Mesendoderm (in vitro differentiated cells): ENCODE measurements at regions not wholly inside any gene's neighbourhood (a gene's known extent, or its start where the extent isn't known, plus 50 kb on each side); places are given as distances from the start of the nearest gene placed in this dataset.
A peak's percentile ranks its signal among the peaks of the same experiment; 100 is the strongest.

Source experiments
- DNase-seq: peaks from one replicate; pipeline ENCODE4 v3.0.0; 2013
- H2AK5ac ChIP-seq: 2 replicates; pipeline ENCODE4 v1.6.1; 2013; ENCODE audit warnings: low read length, inconsistent platforms
- H2BK120ac ChIP-seq: 2 replicates; pipeline ENCODE4 v1.6.1; 2013; ENCODE audit warnings: low read depth, mild to moderate bottlenecking, low read length, moderate library complexity, mixed read lengths
- H2BK15ac ChIP-seq: replicated peaks from 2 replicates; pipeline ENCODE4 v1.6.1; 2013; ENCODE audit warnings: low read depth, mild to moderate bottlenecking, moderate library complexity
- H2BK5ac ChIP-seq: 2 replicates; pipeline ENCODE4 v1.6.1; 2013; ENCODE audit warnings: low read length, inconsistent platforms
- H3K18ac ChIP-seq: 2 replicates; pipeline ENCODE4 v1.6.1; 2013; ENCODE audit warnings: mild to moderate bottlenecking, low read length, mixed read lengths
- H3K23ac ChIP-seq: one replicate; pipeline ENCODE4 v1.6.1; 2013; ENCODE audit warnings: low read length
- H3K27ac ChIP-seq: 2 replicates; pipeline ENCODE4 v1.5.1; 2013; ENCODE audit warnings: low read depth, mild to moderate bottlenecking, inconsistent platforms, low read length, moderate library complexity
- H3K27me3 ChIP-seq: 2 replicates; pipeline ENCODE4 v1.6.1; 2013; ENCODE audit warnings: low read length, control low read depth, mild to moderate bottlenecking, inconsistent platforms; ENCODE audit not compliant: insufficient read depth, poor library complexity
- H3K36me3 ChIP-seq: 2 replicates; pipeline ENCODE4 v1.6.1; 2013; ENCODE audit warnings: low read length, inconsistent platforms; ENCODE audit not compliant: control insufficient read depth, insufficient read depth
- H3K4ac ChIP-seq: one replicate; pipeline ENCODE4 v1.6.1; 2013; ENCODE audit warnings: low read depth, mild to moderate bottlenecking, low read length, moderate library complexity
- H3K4me1 ChIP-seq: 2 replicates; pipeline ENCODE4 v1.6.1; 2013; ENCODE audit warnings: low read depth, low read length, inconsistent platforms; ENCODE audit not compliant: control insufficient read depth
- H3K4me2 ChIP-seq: 2 replicates; pipeline ENCODE4 v1.6.1; 2013; ENCODE audit warnings: low read length
- H3K4me3 ChIP-seq: 2 replicates; pipeline ENCODE4 v1.5.1; 2013; ENCODE audit warnings: mild to moderate bottlenecking, low read length
- H3K56ac ChIP-seq: one replicate; pipeline ENCODE4 v1.6.1; 2013; ENCODE audit warnings: low read length
- H3K79me1 ChIP-seq: 2 replicates; pipeline ENCODE4 v1.6.1; 2013; ENCODE audit warnings: low read length, inconsistent platforms
- H3K79me2 ChIP-seq: 2 replicates; pipeline ENCODE4 v1.6.1; 2013; ENCODE audit warnings: mild to moderate bottlenecking, low read length; ENCODE audit not compliant: control insufficient read depth, insufficient read depth
- H3K9ac ChIP-seq: 2 replicates; pipeline ENCODE4 v1.6.1; 2013; ENCODE audit warnings: low read length, inconsistent platforms
- H4K5ac ChIP-seq: one replicate; pipeline ENCODE4 v1.6.1; 2013; ENCODE audit warnings: low read length
- H4K8ac ChIP-seq: one replicate; pipeline ENCODE4 v1.6.1; 2013; ENCODE audit warnings: low read depth, mild to moderate bottlenecking, control low read depth, low read length, moderate library complexity
- WGBS: extraction: QIAGEN DNeasy Blood & Tissue Kit; methylation state at CpG from one replicate; pipeline ENCODE4 v1.1.7; 2013; ENCODE audit warnings: low lambda C conversion rate, missing lambda C conversion rate; ENCODE audit not compliant: insufficient coverage; ENCODE audit errors: extremely low coverage; 5-methylcytosine and 5-hydroxymethylcytosine counted together

DNA sequence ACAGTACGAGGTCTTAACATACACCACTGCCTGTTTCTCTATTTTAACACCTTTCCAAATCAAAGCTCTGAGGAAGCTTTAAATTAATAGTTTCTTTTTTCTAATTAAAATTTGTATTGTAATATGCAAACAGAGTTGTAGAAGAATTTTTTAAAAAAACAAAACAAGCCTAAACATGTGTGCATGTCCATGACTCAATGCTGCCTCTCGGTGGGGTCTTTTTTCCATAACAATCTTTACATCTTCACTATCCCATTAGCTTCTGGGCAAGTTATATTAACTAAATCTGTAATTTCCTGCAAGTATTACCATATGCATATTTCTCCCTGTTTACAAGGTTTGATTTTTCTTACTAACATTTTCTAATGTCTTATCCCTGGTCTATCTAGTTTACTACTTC is 143.9 kb upstream of the NAV3 start:
- no peak overlapping the region for H3K27ac ChIP-seq
- no peaks in the 10 kb centered on the region for H3K79me1 ChIP-seq
- no peak overlapping the region for H3K4me2 ChIP-seq

DNA sequence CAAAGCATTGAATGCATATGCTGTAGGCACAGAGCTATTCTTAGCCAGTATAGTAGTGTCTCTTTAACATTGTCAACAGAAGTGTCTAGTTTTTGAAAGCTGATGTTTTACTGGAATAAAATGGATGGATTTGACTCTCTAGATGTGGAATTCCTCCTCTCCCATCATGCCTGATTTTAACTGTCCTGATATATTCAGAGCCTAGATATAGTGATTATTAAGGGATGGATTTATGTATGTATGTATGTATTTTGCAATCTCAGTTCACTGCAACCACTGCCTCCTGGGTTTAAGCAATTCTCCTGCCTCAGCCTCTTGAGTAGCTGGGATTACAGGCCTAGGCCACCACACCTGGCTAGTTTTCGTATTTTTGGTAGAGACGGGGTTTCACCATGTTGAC is 144.8 kb upstream of the NAV3 start:
- no peak overlapping the region for H3K27ac ChIP-seq
- DNase-seq, result no peak
- H3K36me3 ChIP-seq, result no peaks in the 10 kb centered on the region
- no peak overlapping the region for H3K18ac ChIP-seq
- no peaks in the 10 kb centered on the region for H3K27me3 ChIP-seq
- no peak overlapping the region for H2BK15ac ChIP-seq
- no peak overlapping the region for H4K8ac ChIP-seq
- no peak overlapping the region for H2AK5ac ChIP-seq
- no peaks in the 10 kb centered on the region for H3K4me1 ChIP-seq
- no peak overlapping the region for H3K9ac ChIP-seq
- no peak overlapping the region for H2BK5ac ChIP-seq
- H3K4ac ChIP-seq, result no peak overlapping the region
- H3K4me3 ChIP-seq, result no peak overlapping the region
- H3K79me1 ChIP-seq, result no peaks in the 10 kb centered on the region
- no peaks in the 10 kb centered on the region for H3K79me2 ChIP-seq
- no peak overlapping the region for H3K23ac ChIP-seq
- no peak overlapping the region for H3K4me2 ChIP-seq
- no peak overlapping the region for H2BK120ac ChIP-seq
- H4K5ac ChIP-seq, result no peak overlapping the region
- H3K56ac ChIP-seq, result no peak overlapping the region
- WGBS, result no CpG with 5 or more reads among the region's 2 CpGs

More for the DNA sequence above, 143.9 kb upstream of the NAV3 start:
- H3K4ac ChIP-seq, result no peak overlapping the region
- DNase-seq, result no peak
- H3K23ac ChIP-seq, result no peak overlapping the region
- no peaks in the 10 kb centered on the region for H3K27me3 ChIP-seq
- no peak overlapping the region for H4K8ac ChIP-seq
- H3K9ac ChIP-seq, result no peak overlapping the region
- H3K56ac ChIP-seq, result no peak overlapping the region
- no peak overlapping the region for H2BK15ac ChIP-seq
- H2BK5ac ChIP-seq, result no peak overlapping the region
- no peaks in the 10 kb centered on the region for H3K4me1 ChIP-seq
- H2AK5ac ChIP-seq, result no peak overlapping the region
- no peaks in the 10 kb centered on the region for H3K36me3 ChIP-seq
- H2BK120ac ChIP-seq, result no peak overlapping the region
- H3K18ac ChIP-seq, result no peak overlapping the region
- WGBS, result no CpG with 5 or more reads among the region's 2 CpGs
- H4K5ac ChIP-seq, result no peak overlapping the region
- H3K79me2 ChIP-seq, result no peaks in the 10 kb centered on the region
- H3K4me3 ChIP-seq, result no peak overlapping the region

DNA sequence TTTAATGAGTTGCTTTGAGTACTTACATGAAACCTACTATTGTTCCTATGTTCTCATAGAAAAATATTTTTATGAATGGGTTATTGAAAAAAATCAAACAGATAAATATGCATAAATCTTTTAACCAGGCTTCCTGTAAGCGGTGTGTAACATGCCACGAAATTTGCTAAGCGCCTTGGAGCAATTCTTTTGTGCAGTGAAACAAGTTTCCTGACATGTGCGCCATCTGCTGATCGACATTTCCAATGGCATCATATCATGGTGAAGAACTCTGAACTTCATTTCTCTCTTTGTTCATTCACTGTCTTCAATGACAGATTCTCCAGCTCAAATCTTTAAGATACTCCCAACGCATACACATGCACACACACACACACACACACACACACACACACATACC is 145.6 kb upstream of the NAV3 start:
- no peak overlapping the region for H3K18ac ChIP-seq
- WGBS, result no CpG with 5 or more reads among the region's 6 CpGs
- H3K79me2 ChIP-seq, result no peaks in the 10 kb centered on the region
- H3K23ac ChIP-seq, result no peak overlapping the region
- no peak overlapping the region for H4K5ac ChIP-seq
- no peak overlapping the region for H2BK120ac ChIP-seq
- no peak overlapping the region for H3K56ac ChIP-seq
- H3K36me3 ChIP-seq, result no peaks in the 10 kb centered on the region
- no peak overlapping the region for H3K4me2 ChIP-seq
- H4K8ac ChIP-seq, result no peak overlapping the region
- no peaks in the 10 kb centered on the region for H3K27me3 ChIP-seq
- H2BK5ac ChIP-seq, result no peak overlapping the region
- no peak overlapping the region for H3K4ac ChIP-seq
- H3K79me1 ChIP-seq, result no peaks in the 10 kb centered on the region
- H3K4me1 ChIP-seq, result no peaks in the 10 kb centered on the region
- no peak overlapping the region for H2AK5ac ChIP-seq
- no peak overlapping the region for H3K9ac ChIP-seq
- H3K27ac ChIP-seq, result no peak overlapping the region
- peak; percentile 71 for DNase-seq
- H3K4me3 ChIP-seq, result no peak overlapping the region
- H2BK15ac ChIP-seq, result no peak overlapping the region

DNA sequence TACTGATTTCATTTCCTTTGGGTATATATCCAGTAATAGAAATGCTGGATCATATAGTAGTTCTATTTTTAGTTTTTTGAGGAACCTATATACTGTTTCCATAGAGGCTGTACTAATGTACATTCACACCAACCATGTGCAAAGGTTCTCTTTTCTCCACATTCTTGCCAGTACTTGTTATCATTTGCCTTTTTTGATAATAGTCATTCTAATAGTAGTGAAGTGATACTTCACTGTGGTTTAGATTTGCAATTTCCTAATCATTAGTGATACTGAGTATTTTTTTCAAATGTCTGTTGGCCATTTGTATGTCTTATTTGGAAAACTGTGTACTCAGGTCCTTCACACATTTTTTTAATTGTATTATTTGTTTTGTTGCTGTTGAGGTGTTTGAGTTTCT is 148.2 kb upstream of the NAV3 start:
- H3K4me2 ChIP-seq, result no peak overlapping the region
- no peak overlapping the region for H2BK15ac ChIP-seq
- no peak overlapping the region for H3K23ac ChIP-seq
- no peaks in the 10 kb centered on the region for H3K27me3 ChIP-seq
- H3K4me1 ChIP-seq, result no peaks in the 10 kb centered on the region
- no peak for DNase-seq
- H3K9ac ChIP-seq, result no peak overlapping the region
- no peak overlapping the region for H2AK5ac ChIP-seq
- H3K4me3 ChIP-seq, result no peak overlapping the region
- H3K4ac ChIP-seq, result no peak overlapping the region
- H2BK5ac ChIP-seq, result no peak overlapping the region
- no peak overlapping the region for H4K8ac ChIP-seq
- no peak overlapping the region for H3K56ac ChIP-seq
- no peaks in the 10 kb centered on the region for H3K79me1 ChIP-seq
- no peak overlapping the region for H4K5ac ChIP-seq
- H2BK120ac ChIP-seq, result no peak overlapping the region
- H3K79me2 ChIP-seq, result no peaks in the 10 kb centered on the region
- no peak overlapping the region for H3K27ac ChIP-seq
- H3K36me3 ChIP-seq, result no peaks in the 10 kb centered on the region
- no peak overlapping the region for H3K18ac ChIP-seq

DNA sequence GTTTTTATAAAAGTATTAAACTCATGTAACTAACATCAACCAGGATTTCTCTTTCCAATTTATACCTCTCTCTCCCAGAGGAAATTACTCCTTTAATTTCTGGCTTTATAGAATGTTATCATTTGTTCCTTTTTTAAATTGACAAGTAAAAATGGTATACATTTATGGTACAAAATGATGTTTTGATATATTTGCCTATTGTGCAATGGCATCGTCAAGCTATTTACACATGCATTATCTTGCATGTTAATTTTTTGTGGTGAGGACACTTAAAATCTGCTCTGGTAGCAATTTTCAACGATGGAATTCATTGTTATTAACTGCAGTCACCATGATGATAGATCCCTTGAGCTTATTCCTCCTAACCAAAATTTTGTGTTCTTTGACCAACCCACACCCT is 149.0 kb upstream of the NAV3 start:
- H3K4me3 ChIP-seq, result no peak overlapping the region
- no CpG with 5 or more reads among the region's 2 CpGs for WGBS
- no peaks in the 10 kb centered on the region for H3K27me3 ChIP-seq
- H3K4ac ChIP-seq, result no peak overlapping the region
- H3K9ac ChIP-seq, result no peak overlapping the region
- no peaks in the 10 kb centered on the region for H3K79me2 ChIP-seq
- H3K79me1 ChIP-seq, result no peaks in the 10 kb centered on the region
- no peak overlapping the region for H2AK5ac ChIP-seq
- no peaks in the 10 kb centered on the region for H3K36me3 ChIP-seq
- no peak overlapping the region for H3K56ac ChIP-seq
- no peaks in the 10 kb centered on the region for H3K4me1 ChIP-seq
- no peak for DNase-seq
- no peak overlapping the region for H3K18ac ChIP-seq
- H3K23ac ChIP-seq, result no peak overlapping the region
- H2BK120ac ChIP-seq, result no peak overlapping the region
- no peak overlapping the region for H4K8ac ChIP-seq
- no peak overlapping the region for H2BK5ac ChIP-seq
- no peak overlapping the region for H4K5ac ChIP-seq
- no peak overlapping the region for H2BK15ac ChIP-seq
- H3K27ac ChIP-seq, result no peak overlapping the region
- no peak overlapping the region for H3K4me2 ChIP-seq

DNA sequence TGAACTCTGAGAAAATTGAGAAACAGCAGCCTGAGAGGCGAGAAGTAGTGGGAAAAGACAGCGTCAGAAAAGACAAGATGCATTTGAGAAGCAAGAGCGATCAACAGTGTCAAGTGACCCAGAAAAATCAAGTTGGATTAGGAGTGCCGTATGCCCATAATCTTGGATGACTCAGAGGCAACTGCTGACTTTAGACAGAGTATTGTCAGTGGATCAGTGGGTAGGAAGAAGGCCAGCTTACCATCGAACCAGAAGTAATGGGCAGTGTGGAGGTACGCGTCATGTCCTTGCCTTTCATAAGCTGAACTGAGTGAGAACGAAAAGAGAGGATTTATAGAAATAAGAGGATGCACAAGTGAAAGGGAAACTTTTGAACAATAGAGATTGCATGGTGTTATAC is 151.0 kb upstream of the NAV3 start:
- H4K8ac ChIP-seq, result no peak overlapping the region
- no peaks in the 10 kb centered on the region for H3K4me1 ChIP-seq
- no peak overlapping the region for H3K27ac ChIP-seq
- no peaks in the 10 kb centered on the region for H3K36me3 ChIP-seq
- no peak overlapping the region for H3K4ac ChIP-seq
- H2AK5ac ChIP-seq, result no peak overlapping the region
- H3K56ac ChIP-seq, result no peak overlapping the region
- H3K79me1 ChIP-seq, result no peaks in the 10 kb centered on the region
- no peak overlapping the region for H2BK5ac ChIP-seq
- no peak overlapping the region for H3K23ac ChIP-seq
- no peak overlapping the region for H2BK120ac ChIP-seq
- no peak overlapping the region for H3K18ac ChIP-seq
- H3K9ac ChIP-seq, result no peak overlapping the region
- H3K27me3 ChIP-seq, result no peaks in the 10 kb centered on the region
- H3K4me3 ChIP-seq, result no peak overlapping the region
- no CpG with 5 or more reads among the region's 8 CpGs for WGBS
- H3K79me2 ChIP-seq, result no peaks in the 10 kb centered on the region
- H3K4me2 ChIP-seq, result no peak overlapping the region
- no peak overlapping the region for H2BK15ac ChIP-seq
- no peak overlapping the region for H4K5ac ChIP-seq
- no peak for DNase-seq
